GM12878 (cell line): ENCODE measurements at regions not wholly inside any gene's neighbourhood (a gene's known extent, or its start where the extent isn't known, plus 50 kb on each side); places are given as distances from the start of the nearest gene placed in this dataset.

ENCODE experiments used
- ATAC-seq: fragments of 200-7000 bp; cut with Tn5 transposase; 3 replicates; pipeline ENCODE4 v1.9.1; 2020; ENCODE audit warnings: mild to moderate bottlenecking, moderate library complexity
- BruUV-seq: library from RNA; stranded (reverse); fragments of 400-500 nt; replicated peaks from 2 replicates; lab custom pipeline; 2021; lab: Mats Ljungman, UMichigan
- CTCF ChIA-PET: fragments of 300-600 bp; sonication (Branson Sonifier 250); formaldehyde crosslinking; extraction: SDS; loops from one replicate; lab custom pipeline; 2021; ENCODE audit warnings: inconsistent platforms; lab: Yijun Ruan, JAX
- POLR2A ChIA-PET: fragments of 350-600 bp; formaldehyde crosslinking; extraction: SDS; loops from one replicate; lab custom pipeline; 2021; ENCODE audit warnings: inconsistent platforms; lab: Charles Lee
- RAD21 ChIA-PET: fragments of 300-600 bp; sonication (Branson Sonifier 250); formaldehyde crosslinking; loops from one replicate; lab custom pipeline; 2023; ENCODE audit warnings: antibody characterized with exemption; ENCODE audit not compliant: unreplicated experiment; lab: Charles Lee
- SMC1A ChIA-PET: fragments of 300-600 bp; sonication (Branson Sonifier 250); formaldehyde crosslinking; loops from one replicate; lab custom pipeline; 2023; ENCODE audit not compliant: unreplicated experiment, uncharacterized antibody; lab: Charles Lee
- DNase-seq: peaks from one replicate; pipeline ENCODE4 v3.0.0-alpha.2; 2011; ENCODE audit warnings: low read depth, low spot score
- FAIRE-seq: peaks from 3 replicates; lab custom pipeline; 2011; peaks lifted over from hg19 to GRCh38; lab: Jason Lieb, UNC
- H2AFZ ChIP-seq: 2 replicates; pipeline ENCODE4 v1.6.0; 2011; ENCODE audit warnings: low read depth, low read length, control low read depth; ENCODE audit not compliant: control insufficient read depth
- H3K27ac ChIP-seq: 2 replicates; pipeline ENCODE4 v1.5.1; 2011; ENCODE audit warnings: control low read depth; ENCODE audit not compliant: control insufficient read depth, insufficient read depth
- H3K27me3 ChIP-seq, 2 experiments: replicated peaks in 1 of 2; 2 replicates each; pipeline versions ENCODE4 v1.6.0 to v1.6.1; 2011; ENCODE audit warnings: low read length in 1 of 2; ENCODE audit not compliant: control insufficient read depth in 2 of 2, insufficient read depth in 2 of 2
- H3K36me3 ChIP-seq, 2 experiments: 2 replicates each; pipeline ENCODE4 v1.5.1; 2011; ENCODE audit warnings: low read length in 1 of 2; ENCODE audit not compliant: control insufficient read depth in 2 of 2, insufficient read depth in 2 of 2
- H3K4me1 ChIP-seq: 2 replicates; pipeline ENCODE4 v1.6.1; 2011; ENCODE audit warnings: mild to moderate bottlenecking, low read length, moderate library complexity, mixed read lengths; ENCODE audit not compliant: control insufficient read depth, insufficient read depth
- H3K4me2 ChIP-seq: 2 replicates; pipeline ENCODE4 v1.6.0; 2011; ENCODE audit warnings: control low read depth; ENCODE audit not compliant: control insufficient read depth, insufficient read depth
- H3K4me3 ChIP-seq: fragments of 200-600 bp; sonication (generic); 2 replicates; pipeline ENCODE4 v1.5.1; 2016
- H3K79me2 ChIP-seq: 2 replicates; pipeline ENCODE4 v1.6.0; 2011; ENCODE audit warnings: low read length; ENCODE audit not compliant: control insufficient read depth, insufficient read depth
- H3K9ac ChIP-seq: 2 replicates; pipeline ENCODE4 v1.8.0; 2011; ENCODE audit warnings: low read length, control low read depth, mixed read lengths; ENCODE audit not compliant: control insufficient read depth, insufficient read depth
- H3K9me3 ChIP-seq: replicated peaks from 3 replicates; pipeline ENCODE4 v1.5.1; 2011; ENCODE audit warnings: mild to moderate bottlenecking, low read length; ENCODE audit not compliant: control insufficient read depth, insufficient read depth
- H4K20me1 ChIP-seq: 2 replicates; pipeline ENCODE4 v1.6.0; 2011; ENCODE audit not compliant: control insufficient read depth, insufficient read depth
- HDAC2 ChIP-seq: fragments of 200-600 bp; sonication (generic); IDR thresholded peaks from 2 replicates; pipeline ENCODE4 v1.6.1; 2017
- KAT2A ChIP-seq: conservative IDR thresholded peaks from 2 replicates; pipeline ENCODE4 v1.6.1; 2011; ENCODE audit warnings: low read depth, low read length; ENCODE audit not compliant: control insufficient read depth
- NFIC ChIP-seq: IDR thresholded peaks from 2 replicates; pipeline ENCODE4 v1.6.1; 2012; ENCODE audit warnings: low read depth, mild to moderate bottlenecking, inconsistent platforms, low read length, moderate library complexity
- NFYB ChIP-seq: IDR thresholded peaks from 2 replicates; pipeline ENCODE4 v1.6.1; 2011; ENCODE audit warnings: low read depth, mild to moderate bottlenecking, low read length, improper control_type of control experiment, moderate library complexity; ENCODE audit not compliant: insufficient read depth
- NRF1 ChIP-seq: conservative IDR thresholded peaks from 2 replicates; pipeline ENCODE4 v1.6.1; 2011; ENCODE audit warnings: mild to moderate bottlenecking, low read depth, low read length, improper control_type of control experiment
- PAX8 ChIP-seq: fragments of 450-650 bp; IDR thresholded peaks from 2 replicates; pipeline ENCODE4 v1.6.1; 2017; ENCODE audit warnings: mild to moderate bottlenecking, moderate library complexity
- POLR2AphosphoS2 ChIP-seq: IDR thresholded peaks from 2 replicates; pipeline ENCODE4 v1.6.1; 2011; ENCODE audit warnings: low read depth, mild to moderate bottlenecking, low read length, improper control_type of control experiment, moderate library complexity
- RB1 ChIP-seq: fragments of 450-650 bp; formaldehyde crosslinking; IDR thresholded peaks from 2 replicates; pipeline ENCODE4 v1.6.1; 2017; ENCODE audit warnings: mild to moderate bottlenecking, borderline replicate concordance
- SMAD5 ChIP-seq: IDR thresholded peaks from 2 replicates; pipeline ENCODE4 v1.6.1; 2016; ENCODE audit warnings: antibody characterized with exemption, low read depth
- SREBF2 ChIP-seq: IDR thresholded peaks from 2 replicates; pipeline ENCODE4 v1.6.1; 2012; ENCODE audit warnings: mild to moderate bottlenecking, low read length
- STAT3 ChIP-seq: IDR thresholded peaks from 2 replicates; pipeline ENCODE4 v1.6.1; 2011; ENCODE audit warnings: low read depth, low read length, improper control_type of control experiment
- SUPT20H ChIP-seq: IDR thresholded peaks from 2 replicates; pipeline ENCODE4 v1.6.1; 2011; ENCODE audit warnings: low read depth, mild to moderate bottlenecking, low read length, moderate library complexity, borderline replicate concordance; ENCODE audit not compliant: control insufficient read depth
- TBL1XR1 ChIP-seq: IDR thresholded peaks from 2 replicates; pipeline ENCODE4 v1.6.1; 2012; ENCODE audit warnings: low read depth, low read length, improper control_type of control experiment
- YY1 ChIP-seq: IDR thresholded peaks from 2 replicates; pipeline ENCODE4 v1.6.1; 2011; ENCODE audit warnings: low read depth, mild to moderate bottlenecking, low read length
- WGBS: methylation state at CpG from one replicate; pipeline ENCODE4 v1.1.6; 2016; ENCODE audit warnings: low lambda C conversion rate; ENCODE audit not compliant: insufficient replicate concordance, insufficient coverage; ENCODE audit errors: missing lambda C conversion rate; 5-methylcytosine and 5-hydroxymethylcytosine counted together
- in situ Hi-C: fragments of 300-500 bp; cut with MboI; formaldehyde crosslinking; loops from 9 replicates; pipeline ENCODE4 v1.14.3; 2018; ENCODE audit warnings: mixed read lengths
- intact Hi-C: fragments of 100-400 bp; cut with micrococcal nuclease; formaldehyde crosslinking; loops from one replicate; pipeline ENCODE4 v1.14.2; 2022; ENCODE audit not compliant: unreplicated experiment
- TF ChIP-seq, protein P1 (sequence below): IDR thresholded peaks from 2 replicates; pipeline ENCODE4 v1.6.1; 2011; ENCODE audit warnings: borderline replicate concordance, low read depth, mild to moderate bottlenecking, moderate library complexity, low read length; ENCODE audit not compliant: insufficient read depth, poor library complexity, severe bottlenecking
- TF ChIP-seq, protein P2 (sequence below): fragments of 450-650 bp; IDR thresholded peaks from 2 replicates; pipeline ENCODE4 v1.6.1; 2017; ENCODE audit warnings: mild to moderate bottlenecking

DNA sequence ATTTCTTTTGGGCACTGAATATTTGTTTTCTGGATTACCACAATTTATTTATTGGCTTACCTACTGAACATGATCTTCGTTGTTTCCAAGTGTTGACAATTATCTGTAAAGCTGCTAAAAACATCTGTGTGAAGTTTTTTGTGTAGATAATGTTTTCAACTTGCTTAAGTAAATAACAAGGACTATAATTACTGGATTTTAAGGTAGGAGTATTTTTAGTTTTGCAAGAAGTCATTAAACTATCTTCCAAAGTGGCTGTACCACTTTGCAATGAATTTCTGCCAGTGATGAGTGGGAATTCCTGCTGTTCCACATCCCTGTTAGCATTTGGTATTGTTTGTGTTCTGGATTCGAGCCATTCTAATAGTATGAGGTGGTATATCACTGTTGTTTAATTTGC, 702.2 kb downstream of the MECOM start:
- no peaks in the 10 kb centered on the region for H3K27me3 ChIP-seq
- no peaks in the 10 kb centered on the region for H3K36me3 ChIP-seq
- RAD21 ChIA-PET: no interaction called here
- 4% methylated on average over 2 of the region's 2 CpGs for WGBS
- no peak for DNase-seq
- POLR2A ChIA-PET: no interaction called here
- H3K27ac ChIP-seq: no peak overlapping the region
- in situ Hi-C loops: no loop called here
- SMC1A ChIA-PET: interaction anchor here (1.8 kb wide), 1 partner anchor 9 kb away, joined by 4 read pairs; no protein-coding TSS in a partner anchor
- H3K9me3 ChIP-seq: no peaks in the 10 kb centered on the region
- TF ChIP-seq KAT2A: no peak
- TF ChIP-seq PAX8: no peak
- TF ChIP-seq HDAC2: no peak
- no peak for TF ChIP-seq STAT3
- TF ChIP-seq NFYB: no peak
- TF ChIP-seq POLR2AphosphoS2: no peak
- no peak for TF ChIP-seq NFIC
- no peak for TF ChIP-seq TBL1XR1
- TF ChIP-seq, protein P1, sequence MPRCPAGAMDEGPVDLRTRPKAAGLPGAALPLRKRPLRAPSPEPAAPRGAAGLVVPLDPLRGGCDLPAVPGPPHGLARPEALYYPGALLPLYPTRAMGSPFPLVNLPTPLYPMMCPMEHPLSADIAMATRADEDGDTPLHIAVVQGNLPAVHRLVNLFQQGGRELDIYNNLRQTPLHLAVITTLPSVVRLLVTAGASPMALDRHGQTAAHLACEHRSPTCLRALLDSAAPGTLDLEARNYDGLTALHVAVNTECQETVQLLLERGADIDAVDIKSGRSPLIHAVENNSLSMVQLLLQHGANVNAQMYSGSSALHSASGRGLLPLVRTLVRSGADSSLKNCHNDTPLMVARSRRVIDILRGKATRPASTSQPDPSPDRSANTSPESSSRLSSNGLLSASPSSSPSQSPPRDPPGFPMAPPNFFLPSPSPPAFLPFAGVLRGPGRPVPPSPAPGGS: no peak
- no peak for TF ChIP-seq NRF1
- TF ChIP-seq SMAD5: no peak
- no peak for TF ChIP-seq RB1
- TF ChIP-seq YY1: no peak
- TF ChIP-seq, protein P2, sequence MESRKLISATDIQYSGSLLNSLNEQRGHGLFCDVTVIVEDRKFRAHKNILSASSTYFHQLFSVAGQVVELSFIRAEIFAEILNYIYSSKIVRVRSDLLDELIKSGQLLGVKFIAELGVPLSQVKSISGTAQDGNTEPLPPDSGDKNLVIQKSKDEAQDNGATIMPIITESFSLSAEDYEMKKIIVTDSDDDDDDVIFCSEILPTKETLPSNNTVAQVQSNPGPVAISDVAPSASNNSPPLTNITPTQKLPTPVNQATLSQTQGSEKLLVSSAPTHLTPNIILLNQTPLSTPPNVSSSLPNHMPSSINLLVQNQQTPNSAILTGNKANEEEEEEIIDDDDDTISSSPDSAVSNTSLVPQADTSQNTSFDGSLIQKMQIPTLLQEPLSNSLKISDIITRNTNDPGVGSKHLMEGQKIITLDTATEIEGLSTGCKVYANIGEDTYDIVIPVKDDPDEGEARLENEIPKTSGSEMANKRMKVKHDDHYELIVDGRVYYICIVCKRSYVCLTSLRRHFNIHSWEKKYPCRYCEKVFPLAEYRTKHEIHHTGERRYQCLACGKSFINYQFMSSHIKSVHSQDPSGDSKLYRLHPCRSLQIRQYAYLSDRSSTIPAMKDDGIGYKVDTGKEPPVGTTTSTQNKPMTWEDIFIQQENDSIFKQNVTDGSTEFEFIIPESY: no peak
- TF ChIP-seq SUPT20H: no peak
- TF ChIP-seq SREBF2: no peak
- TF ChIP-seq, all 136 proteins: peak for 0
- H2AFZ ChIP-seq: no peak overlapping the region
- CTCF ChIA-PET: no interaction called here
- H3K4me3 ChIP-seq: no peak overlapping the region
- no peak overlapping the region for H3K9ac ChIP-seq
- no TSS peak for BruUV-seq
- H4K20me1 ChIP-seq: no peaks in the 10 kb centered on the region
- no peaks in the 10 kb centered on the region for H3K4me1 ChIP-seq
- no peak for ATAC-seq
- no peaks in the 10 kb centered on the region for H3K79me2 ChIP-seq
- no peak for FAIRE-seq
- intact Hi-C loops: no loop called here
- H3K4me2 ChIP-seq: no peak overlapping the region
